ENCODE measurements at regions not wholly inside any gene's neighbourhood (a gene's known extent, or its start where the extent isn't known, plus 50 kb on each side); places are given as distances from the start of the nearest gene placed in this dataset.
"Not testable (repeated sequence)": the region's sequence is repeated elsewhere in the genome, so short reads cannot be mapped to it uniquely, and the experiment has no call there.

GRCh38 chr3:161602475-161602874 lies 105.9 kb downstream of the OTOL1 start:
- peak in 1 of 2 donors; percentile 2 for DNase-seq

- no peak for DNase-seq
Observed at GRCh38 chr3:161602918-161603317, 106.3 kb downstream of the OTOL1 start.

GRCh38 chr3:161607056-161607455 lies 110.4 kb downstream of the OTOL1 start:
- DNase-seq, result no peak

- DNase-seq, result no peak
Observed at GRCh38 chr3:161619351-161619750, 122.7 kb downstream of the OTOL1 start.

- DNase-seq, result no peak
Observed at GRCh38 chr3:161630794-161631193, 134.2 kb downstream of the OTOL1 start.

GRCh38 chr3:161631536-161631935 lies 134.9 kb downstream of the OTOL1 start:
- no peak for DNase-seq

- DNase-seq, result no peak
Observed at GRCh38 chr3:161637559-161637958, 141.0 kb downstream of the OTOL1 start.

- not testable (repeated sequence) for DNase-seq
Observed at GRCh38 chr3:161639095-161639494, 142.5 kb downstream of the OTOL1 start.

- no peak for DNase-seq
Observed at GRCh38 chr3:161640181-161640580, 143.6 kb downstream of the OTOL1 start.

- no peak for DNase-seq
Observed at GRCh38 chr3:161641287-161641686, 144.7 kb downstream of the OTOL1 start.

- DNase-seq, result no peak
Observed at GRCh38 chr3:161644891-161645635, 148.5 kb downstream of the OTOL1 start.

- no peak for DNase-seq
Observed at GRCh38 chr3:161647936-161648470, 151.4 kb downstream of the OTOL1 start.

GRCh38 chr3:161649900-161650484 lies 153.4 kb downstream of the OTOL1 start:
- no peak for DNase-seq

GRCh38 chr3:161657786-161658185 lies 161.2 kb downstream of the OTOL1 start:
- DNase-seq, result no peak

- DNase-seq, result no peak
Observed at GRCh38 chr3:161671141-161671540, 174.5 kb downstream of the OTOL1 start.

GRCh38 chr3:161672478-161672877 lies 175.9 kb downstream of the OTOL1 start:
- no peak for DNase-seq

- no peak for DNase-seq
Observed at GRCh38 chr3:161673866-161674265, 177.3 kb downstream of the OTOL1 start.

- DNase-seq, result no peak
Observed at GRCh38 chr3:161674402-161674801, 177.8 kb downstream of the OTOL1 start.

GRCh38 chr3:161681831-161682230 lies 185.2 kb downstream of the OTOL1 start:
- DNase-seq, result not testable (repeated sequence)

- no peak for DNase-seq
Observed at GRCh38 chr3:161682715-161683114, 186.1 kb downstream of the OTOL1 start.

- no peak for DNase-seq
Observed at GRCh38 chr3:161689584-161690298, 193.1 kb downstream of the OTOL1 start.

GRCh38 chr3:161690299-161690620 lies 193.7 kb downstream of the OTOL1 start:
- DNase-seq, result no peak

GRCh38 chr3:161691677-161692076 lies 195.1 kb downstream of the OTOL1 start:
- DNase-seq, result no peak
